ENCODE measurements at regions not wholly inside any gene's neighbourhood (a gene's known extent, or its start where the extent isn't known, plus 50 kb on each side); places are given as distances from the start of the nearest gene placed in this dataset.

DNA sequence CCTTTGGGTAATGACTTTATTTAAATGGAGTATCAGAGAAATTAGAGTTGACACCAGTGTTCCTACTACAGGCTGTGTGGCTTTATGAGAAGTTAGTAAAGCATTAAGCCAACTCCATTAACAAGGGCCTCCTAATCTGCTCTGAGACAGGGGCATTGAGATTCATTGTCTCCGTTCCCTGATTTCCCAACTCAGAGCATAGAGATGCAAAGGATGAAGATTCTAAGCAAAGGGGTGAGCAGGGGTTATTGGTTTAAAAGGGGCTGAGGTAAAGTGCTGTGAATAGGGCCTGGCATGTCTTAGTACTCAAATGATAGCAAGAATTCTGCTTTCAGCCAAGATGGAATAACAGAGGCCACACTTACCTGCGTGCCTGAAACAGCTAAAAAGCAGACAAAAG is 428.4 kb downstream of the PTPRU start:
- BruUV-seq (replicated peaks): no TSS peak
- POLR2A ChIA-PET: no interaction called here
- H3K79me2 ChIP-seq (ENCODE audit: insufficient read depth, low read length): no peaks in the 10 kb centered on the region
- no peak overlapping the region for H3K4me2 ChIP-seq (ENCODE audit: low read length)
- no peak for DNase-seq (ENCODE audit: low read depth, low spot score)
- no peak overlapping the region for H3K9ac ChIP-seq (ENCODE audit: low read length)
- no peaks in the 10 kb centered on the region for H3K9me2 ChIP-seq (ENCODE audit: insufficient read depth)
- CTCF ChIA-PET: no interaction called here
- H3K27me3 ChIP-seq (ENCODE audit: insufficient read depth, low read length): peaks cover 16% of the 10 kb centered on the region
- ATAC-seq: no peak
- no peaks in the 10 kb centered on the region for H4K20me1 ChIP-seq (ENCODE audit: insufficient read depth)
- H3K27ac ChIP-seq (ENCODE audit: low read depth, low read length): no peak overlapping the region
- no peak overlapping the region for H3K4me3 ChIP-seq (replicated peaks in 1 of 2; ENCODE audit: low read depth in 1 of 2, low read length in 2 of 2)
- H2AFZ ChIP-seq (ENCODE audit: low read depth, low read length, poor library complexity, severe bottlenecking): no peak overlapping the region
- peaks cover 0 to 13% of the 10 kb centered on the region in 2 experiments; a peak in 1 of 4 replicates for H3K4me1 ChIP-seq (ENCODE audit: control insufficient read depth in 1 of 2, insufficient read depth in 2 of 2, low read length in 2 of 2)
- RAD21 ChIA-PET (ENCODE audit: low non-redundant PET in 1 of 2, low total read pairs in 2 of 2, uncharacterized antibody in 2 of 2, unreplicated experiment in 2 of 2): no interaction called here
- intact Hi-C loops (cut with micrococcal nuclease): no loop called here
- TF ChIP-seq YY1 (IDR thresholded peaks at IDR 0.05; ENCODE audit: extremely low read depth, insufficient replicate concordance, low read depth, low read length) (no peak), SP1 (IDR thresholded peaks at IDR 0.05; ENCODE audit: low read depth) (no peak), RAD21 (IDR thresholded peaks at IDR 0.05; ENCODE audit: low read depth) (no peak), EGR1 (IDR thresholded peaks at IDR 0.05; ENCODE audit: low read depth) (no peak), FOSL1 (IDR thresholded peaks at IDR 0.05; ENCODE audit: low read depth) (no peak), EZH2 (IDR thresholded peaks at IDR 0.05) (no peak), SRF (IDR thresholded peaks at IDR 0.05; ENCODE audit: low read depth) (no peak), CEBPB (IDR thresholded peaks at IDR 0.05; ENCODE audit: low read depth) (no peak), ELF1 (IDR thresholded peaks at IDR 0.05; ENCODE audit: borderline replicate concordance, low read depth) (no peak), JUND (IDR thresholded peaks at IDR 0.05) (no peak), POLR2AphosphoS5 (IDR thresholded peaks at IDR 0.05; ENCODE audit: low read depth, low read length) (no peak), ZFX (IDR thresholded peaks at IDR 0.05) (no peak), CBX3 (IDR thresholded peaks at IDR 0.05; ENCODE audit: low read depth) (no peak), SIN3A (IDR thresholded peaks at IDR 0.05; ENCODE audit: low read depth) (no peak), ZNF274 (IDR thresholded peaks at IDR 0.05; ENCODE audit: low read depth, low read length) (no peak), POLR2A (IDR thresholded peaks at IDR 0.05; ENCODE audit: borderline replicate concordance, extremely low read depth, insufficient read depth, insufficient read length) (no peak)
- TF ChIP-seq, protein P1, sequence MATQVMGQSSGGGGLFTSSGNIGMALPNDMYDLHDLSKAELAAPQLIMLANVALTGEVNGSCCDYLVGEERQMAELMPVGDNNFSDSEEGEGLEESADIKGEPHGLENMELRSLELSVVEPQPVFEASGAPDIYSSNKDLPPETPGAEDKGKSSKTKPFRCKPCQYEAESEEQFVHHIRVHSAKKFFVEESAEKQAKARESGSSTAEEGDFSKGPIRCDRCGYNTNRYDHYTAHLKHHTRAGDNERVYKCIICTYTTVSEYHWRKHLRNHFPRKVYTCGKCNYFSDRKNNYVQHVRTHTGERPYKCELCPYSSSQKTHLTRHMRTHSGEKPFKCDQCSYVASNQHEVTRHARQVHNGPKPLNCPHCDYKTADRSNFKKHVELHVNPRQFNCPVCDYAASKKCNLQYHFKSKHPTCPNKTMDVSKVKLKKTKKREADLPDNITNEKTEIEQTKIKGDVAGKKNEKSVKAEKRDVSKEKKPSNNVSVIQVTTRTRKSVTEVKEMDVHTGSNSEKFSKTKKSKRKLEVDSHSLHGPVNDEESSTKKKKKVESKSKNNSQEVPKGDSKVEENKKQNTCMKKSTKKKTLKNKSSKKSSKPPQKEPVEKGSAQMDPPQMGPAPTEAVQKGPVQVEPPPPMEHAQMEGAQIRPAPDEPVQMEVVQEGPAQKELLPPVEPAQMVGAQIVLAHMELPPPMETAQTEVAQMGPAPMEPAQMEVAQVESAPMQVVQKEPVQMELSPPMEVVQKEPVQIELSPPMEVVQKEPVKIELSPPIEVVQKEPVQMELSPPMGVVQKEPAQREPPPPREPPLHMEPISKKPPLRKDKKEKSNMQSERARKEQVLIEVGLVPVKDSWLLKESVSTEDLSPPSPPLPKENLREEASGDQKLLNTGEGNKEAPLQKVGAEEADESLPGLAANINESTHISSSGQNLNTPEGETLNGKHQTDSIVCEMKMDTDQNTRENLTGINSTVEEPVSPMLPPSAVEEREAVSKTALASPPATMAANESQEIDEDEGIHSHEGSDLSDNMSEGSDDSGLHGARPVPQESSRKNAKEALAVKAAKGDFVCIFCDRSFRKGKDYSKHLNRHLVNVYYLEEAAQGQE (IDR thresholded peaks at IDR 0.05; ENCODE audit: low read depth): no peak
- no peaks in the 10 kb centered on the region for H3K9me3 ChIP-seq (ENCODE audit: control insufficient read depth in 1 of 2, insufficient read depth in 1 of 2, low read depth in 1 of 2, low read length in 2 of 2)
- no peaks in the 10 kb centered on the region for H3K36me3 ChIP-seq (ENCODE audit: control insufficient read depth in 1 of 2, insufficient read depth in 2 of 2, low read length in 2 of 2)

Measured in HCT116 (cell line).